Endodermal cell (in vitro differentiated cells): ENCODE measurements at regions not wholly inside any gene's neighbourhood (a gene's known extent, or its start where the extent isn't known, plus 50 kb on each side); places are given as distances from the start of the nearest gene placed in this dataset.

Experiments
- DNase-seq: peaks from one replicate; pipeline ENCODE4 v3.0.0-alpha.2; 2017
- H3K27ac ChIP-seq: 2 replicates; pipeline ENCODE4 v1.5.1; 2013; ENCODE audit warnings: mild to moderate bottlenecking, low read depth, low read length, moderate library complexity
- H3K27me3 ChIP-seq: 2 replicates; pipeline ENCODE4 v1.6.1; 2013; ENCODE audit warnings: mild to moderate bottlenecking, low read length, moderate library complexity; ENCODE audit not compliant: insufficient read depth, control insufficient read depth, poor library complexity, severe bottlenecking
- H3K36me3 ChIP-seq: 2 replicates; pipeline ENCODE4 v1.7.0; 2013; ENCODE audit warnings: mild to moderate bottlenecking, low read length, moderate library complexity; ENCODE audit not compliant: control insufficient read depth, insufficient read depth
- H3K4me1 ChIP-seq: one replicate; pipeline ENCODE4 v1.7.0; 2013; ENCODE audit warnings: low read length; ENCODE audit not compliant: control insufficient read depth, insufficient read depth
- H3K4me3 ChIP-seq: 2 replicates; pipeline ENCODE4 v1.5.1; 2013; ENCODE audit warnings: mild to moderate bottlenecking, low read length, moderate library complexity
- H3K9ac ChIP-seq: 2 replicates; pipeline ENCODE4 v1.6.1; 2013; ENCODE audit warnings: mild to moderate bottlenecking, low read length, moderate library complexity; ENCODE audit not compliant: poor library complexity, severe bottlenecking; ENCODE audit errors: extremely low read depth
- H3K9me3 ChIP-seq: 2 replicates; pipeline ENCODE4 v1.6.1; 2013; ENCODE audit warnings: mild to moderate bottlenecking, low read length, moderate library complexity; ENCODE audit not compliant: control insufficient read depth
- H3K27ac Mint-ChIP-seq: 2 replicates; pipeline ENCODE4 v1.8.0; 2020; ENCODE audit warnings: mixed read lengths
- H3K27me3 Mint-ChIP-seq: 2 replicates; pipeline ENCODE4 v1.8.0; 2021; ENCODE audit warnings: mild to moderate bottlenecking, mixed read lengths; ENCODE audit not compliant: insufficient read depth
- H3K36me3 Mint-ChIP-seq: 2 replicates; pipeline ENCODE4 v1.8.0; 2020; ENCODE audit warnings: low read depth, mixed read lengths
- H3K4me1 Mint-ChIP-seq: 2 replicates; pipeline ENCODE4 v1.8.0; 2020; ENCODE audit warnings: mixed read lengths
- H3K4me3 Mint-ChIP-seq: 2 replicates; pipeline ENCODE4 v1.8.0; 2020; ENCODE audit warnings: mild to moderate bottlenecking, moderate library complexity, mixed read lengths
- H3K9me3 Mint-ChIP-seq: 2 replicates; pipeline ENCODE4 v1.8.0; 2020; ENCODE audit warnings: mild to moderate bottlenecking, mixed read lengths
- CTCF ChIP-seq: fragments of 200-600 bp; sonication (generic); conservative IDR thresholded peaks from 2 replicates; pipeline ENCODE4 v1.5.0; 2021; ENCODE audit warnings: antibody characterized with exemption, mild to moderate bottlenecking
- WGBS, 2 experiments: methylation state at CpG; one replicate each; pipeline versions ENCODE4 v1.1.5 to v1.1.7; 2013; ENCODE audit warnings: missing lambda C conversion rate in 2 of 2, mixed read lengths in 1 of 2; ENCODE audit not compliant: insufficient coverage in 1 of 2, insufficient read length in 1 of 2; 5-methylcytosine and 5-hydroxymethylcytosine counted together

GRCh38 chr5:163104464-163104863 is 332.9 kb upstream of the CCNG1 start:
- Histone ChIP-seq H3K4me3 (no peak overlapping the region), H3K4me1 (peaks cover 4% of the 10 kb centered on the region), H3K36me3 (no peaks in the 10 kb centered on the region), H3K9ac (no peak overlapping the region), H3K27me3 (no peaks in the 10 kb centered on the region), H3K27ac (no peak overlapping the region), H3K9me3 (no peaks in the 10 kb centered on the region)
- Mint-ChIP-seq H3K4me1 (peaks cover 27% of the 10 kb centered on the region), H3K4me3 (no peak overlapping the region), H3K27me3 (no peaks in the 10 kb centered on the region), H3K36me3 (no peaks in the 10 kb centered on the region), H3K27ac (no peak overlapping the region), H3K9me3 (no peaks in the 10 kb centered on the region)
- peak; percentile 88 for TF ChIP-seq CTCF
- 69% methylated on average over 5 of the region's 5 CpGs; no CpG with 5 or more reads in 1 of the 2 experiments for WGBS, 2 experiments
- DNase-seq = peak; percentile 83

GRCh38 chr5:163105456-163105855 is 331.9 kb upstream of the CCNG1 start:
- H3K27ac ChIP-seq = no peak overlapping the region
- 90 to 95% methylated on average over 2 of the region's 2 CpGs for WGBS, 2 experiments
- H3K9me3 Mint-ChIP-seq = no peaks in the 10 kb centered on the region

GRCh38 chr5:163106098-163106497 is 331.3 kb upstream of the CCNG1 start:
- Mint-ChIP-seq H3K27ac (no peak overlapping the region), H3K4me3 (no peak overlapping the region), H3K9me3 (no peaks in the 10 kb centered on the region), H3K4me1 (peaks cover 27% of the 10 kb centered on the region), H3K27me3 (no peaks in the 10 kb centered on the region), H3K36me3 (no peaks in the 10 kb centered on the region)
- no peak for TF ChIP-seq CTCF
- WGBS, 2 experiments = 88 to 92% methylated on average over 1 of the region's 1 CpG
- H3K9ac ChIP-seq = no peak overlapping the region
- H3K4me1 ChIP-seq = peaks cover 4% of the 10 kb centered on the region
- no peak overlapping the region for H3K4me3 ChIP-seq
- no peaks in the 10 kb centered on the region for H3K27me3 ChIP-seq
- no peaks in the 10 kb centered on the region for H3K36me3 ChIP-seq
- no peaks in the 10 kb centered on the region for H3K9me3 ChIP-seq
- H3K27ac ChIP-seq = no peak overlapping the region
- DNase-seq = no peak

More at GRCh38 chr5:163105456-163105855, 331.9 kb upstream of the CCNG1 start:
- no peak overlapping the region for H3K4me3 Mint-ChIP-seq
- TF ChIP-seq CTCF = no peak
- no peak for DNase-seq
- Histone ChIP-seq H3K4me3 (no peak overlapping the region), H3K4me1 (peaks cover 4% of the 10 kb centered on the region), H3K9ac (no peak overlapping the region), H3K9me3 (no peaks in the 10 kb centered on the region), H3K36me3 (no peaks in the 10 kb centered on the region), H3K27me3 (no peaks in the 10 kb centered on the region)
- no peaks in the 10 kb centered on the region for H3K36me3 Mint-ChIP-seq
- H3K27ac Mint-ChIP-seq = no peak overlapping the region
- peaks cover 27% of the 10 kb centered on the region for H3K4me1 Mint-ChIP-seq
- H3K27me3 Mint-ChIP-seq = no peaks in the 10 kb centered on the region
